GM12891 (cell line): ENCODE measurements at regions not wholly inside any gene's neighbourhood (a gene's known extent, or its start where the extent isn't known, plus 50 kb on each side); places are given as distances from the start of the nearest gene placed in this dataset.

Experiments used
- PAX5 ChIP-seq: IDR thresholded peaks from 2 replicates; pipeline ENCODE4 v1.6.1; 2011; ENCODE audit warnings: low read length, moderate library complexity, mild to moderate bottlenecking; ENCODE audit not compliant: insufficient read depth, severe bottlenecking
- POLR2A ChIP-seq: IDR thresholded peaks from 2 replicates; pipeline ENCODE4 v1.6.1; 2011; ENCODE audit warnings: low read depth, low read length, control low read depth
- POLR2AphosphoS5 ChIP-seq: IDR thresholded peaks from 2 replicates; pipeline ENCODE4 v1.6.1; 2011; ENCODE audit warnings: low read depth, low read length, control low read depth
- SPI1 ChIP-seq: IDR thresholded peaks from 2 replicates; pipeline ENCODE4 v1.6.1; 2011; ENCODE audit warnings: low read depth, low read length, control low read depth
- TAF1 ChIP-seq: IDR thresholded peaks from 2 replicates; pipeline ENCODE4 v1.6.1; 2011; ENCODE audit warnings: low read depth, low read length, control low read depth

DNA sequence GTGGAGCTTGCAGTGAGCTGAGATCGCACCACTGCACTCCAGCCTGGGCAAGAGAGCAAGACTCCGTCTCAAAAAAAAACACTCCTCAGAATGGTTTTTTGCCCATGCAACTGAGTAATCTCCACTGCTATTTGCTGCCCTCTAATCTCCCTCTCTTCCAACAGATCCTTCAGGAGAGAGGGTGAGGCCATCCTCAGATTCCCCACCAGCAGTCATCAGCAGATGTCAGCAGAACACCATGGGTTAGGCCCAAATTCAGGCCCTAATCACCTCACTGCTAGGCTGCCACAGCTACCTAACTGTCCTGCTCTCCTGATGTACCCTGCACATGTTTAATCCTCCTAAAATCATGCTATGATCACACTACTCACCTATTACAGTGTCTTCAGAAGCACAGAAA lies 63.2 kb upstream of the BEND6 start:
- TF ChIP-seq POLR2AphosphoS5 (no peak), TAF1 (no peak), SPI1 (no peak), POLR2A (no peak), PAX5 (no peak)
